ENCODE measurements at regions not wholly inside any gene's neighbourhood (a gene's known extent, or its start where the extent isn't known, plus 50 kb on each side); places are given as distances from the start of the nearest gene placed in this dataset.

GRCh38 chr10:31103112-31103511 is 71.4 kb upstream of the ZNF438 start:
- no peak for TF ChIP-seq CTCF (IDR thresholded peaks at IDR 0.05; ENCODE audit: low read depth, low read length)
- DNase-seq (ENCODE audit: low read depth in 2 of 2), result no peak
- no peak overlapping the region for H3K4me3 ChIP-seq (replicated peaks in 1 of 2; ENCODE audit: low read depth in 2 of 2, low read length in 2 of 2)

DNA sequence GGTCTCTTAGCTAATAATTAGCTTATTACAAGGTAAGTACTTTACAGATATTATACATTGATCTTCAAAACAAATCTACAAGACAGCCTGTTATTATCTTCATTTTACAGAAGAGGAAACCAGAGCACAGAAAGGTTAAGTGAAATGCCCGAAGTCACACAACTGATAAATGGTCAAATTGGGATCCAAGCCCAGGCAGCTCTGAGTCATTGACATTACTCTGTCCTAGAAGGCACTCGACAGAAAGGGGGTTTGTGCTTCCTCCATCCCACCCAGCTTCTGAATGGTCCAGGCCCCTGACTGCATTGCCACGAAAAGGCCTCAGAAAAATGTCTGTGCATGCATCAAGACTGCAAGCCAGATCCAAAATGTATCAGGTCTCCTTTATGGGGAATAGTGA is 81.3 kb upstream of the ZNF438 start:
- TF ChIP-seq CTCF (IDR thresholded peaks at IDR 0.05; ENCODE audit: low read depth, low read length), result no peak
- H3K4me3 ChIP-seq (replicated peaks in 1 of 2; ENCODE audit: low read depth in 2 of 2, low read length in 2 of 2), result no peak overlapping the region
- DNase-seq (ENCODE audit: low read depth in 2 of 2), result no peak

DNA sequence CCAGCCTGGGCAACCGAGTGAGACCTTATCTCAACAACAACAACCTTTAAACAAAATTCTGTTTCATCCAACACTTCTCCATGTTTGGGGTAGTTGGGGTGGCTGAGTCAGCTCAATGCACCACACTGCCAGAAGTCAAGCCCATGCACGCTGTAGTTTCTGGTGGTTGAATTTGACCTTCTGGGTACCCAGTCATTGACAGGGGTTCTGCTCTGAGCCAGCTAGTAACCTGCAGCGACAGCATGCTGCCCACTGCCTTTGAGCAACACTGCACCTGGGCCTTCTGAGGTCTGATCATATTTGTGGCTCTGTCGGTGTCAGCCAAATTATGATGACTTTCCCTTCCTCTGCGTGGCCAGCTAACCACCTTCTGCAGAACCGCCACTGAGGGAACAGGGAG is 84.6 kb upstream of the ZNF438 start:
- TF ChIP-seq CTCF (IDR thresholded peaks at IDR 0.05; ENCODE audit: low read depth, low read length), result no peak
- no peak for DNase-seq (ENCODE audit: low read depth in 2 of 2)
- no peak overlapping the region for H3K4me3 ChIP-seq (replicated peaks in 1 of 2; ENCODE audit: low read depth in 2 of 2, low read length in 2 of 2)

DNA sequence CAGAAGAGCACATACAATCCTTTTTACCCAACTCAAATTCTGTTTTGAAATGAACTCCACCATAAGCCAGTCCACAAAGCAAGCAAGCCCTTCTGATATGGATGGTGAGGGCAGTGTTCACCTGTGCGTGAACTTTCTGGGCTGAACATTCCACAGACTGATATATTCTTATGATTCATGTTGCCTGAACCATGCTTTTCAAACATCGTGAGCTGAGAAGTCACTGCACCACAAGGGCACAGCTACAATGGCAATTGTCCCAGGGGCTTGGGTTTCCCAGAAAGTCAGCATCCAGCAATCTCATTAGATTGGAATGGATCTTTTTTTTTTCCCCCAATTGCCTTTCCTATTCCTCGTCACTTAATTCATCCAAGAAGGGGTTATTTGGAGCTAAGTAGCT is 86.9 kb upstream of the ZNF438 start:
- no peak for TF ChIP-seq CTCF (IDR thresholded peaks at IDR 0.05; ENCODE audit: low read depth, low read length)
- DNase-seq (ENCODE audit: low read depth in 2 of 2), result peak in 1 of 2 donors; percentile 59
- H3K4me3 ChIP-seq (replicated peaks in 1 of 2; ENCODE audit: low read depth in 2 of 2, low read length in 2 of 2), result no peak overlapping the region

GRCh38 chr10:31120392-31120791 is 88.7 kb upstream of the ZNF438 start:
- no peak for TF ChIP-seq CTCF (IDR thresholded peaks at IDR 0.05; ENCODE audit: low read depth, low read length)
- H3K4me3 ChIP-seq (replicated peaks in 1 of 2; ENCODE audit: low read depth in 2 of 2, low read length in 2 of 2), result no peak overlapping the region
- DNase-seq (ENCODE audit: low read depth in 2 of 2), result no peak

GRCh38 chr10:31120961-31121685 is 89.5 kb upstream of the ZNF438 start:
- no peak for TF ChIP-seq CTCF (IDR thresholded peaks at IDR 0.05; ENCODE audit: low read depth, low read length)
- peak; percentile 55 for DNase-seq (ENCODE audit: low read depth in 2 of 2)
- H3K4me3 ChIP-seq (replicated peaks in 1 of 2; ENCODE audit: low read depth in 2 of 2, low read length in 2 of 2), result no peak overlapping the region
